ENCODE measurements at regions not wholly inside any gene's neighbourhood (a gene's known extent, or its start where the extent isn't known, plus 50 kb on each side); places are given as distances from the start of the nearest gene placed in this dataset.

DNA sequence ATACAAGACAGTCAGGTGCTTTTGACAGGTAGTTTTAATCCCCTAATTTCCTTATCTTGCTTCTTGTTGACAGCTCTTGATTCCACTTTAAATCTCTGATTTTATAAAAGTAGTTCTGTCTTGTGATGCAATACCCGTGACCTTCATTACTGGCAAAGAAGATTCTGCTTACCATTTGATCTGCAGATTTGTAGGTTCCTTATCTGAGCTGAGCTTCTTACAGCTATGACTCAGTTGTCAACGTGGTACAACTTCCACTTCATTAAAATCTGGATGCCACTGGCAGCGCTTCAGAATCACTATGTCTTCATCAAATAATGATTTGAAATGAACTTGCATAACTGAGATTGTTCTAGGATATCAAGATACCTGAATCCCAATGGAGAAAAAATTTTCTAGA lies 543.6 kb upstream of the B3GALT2 start:
- TF ChIP-seq, protein P1, sequence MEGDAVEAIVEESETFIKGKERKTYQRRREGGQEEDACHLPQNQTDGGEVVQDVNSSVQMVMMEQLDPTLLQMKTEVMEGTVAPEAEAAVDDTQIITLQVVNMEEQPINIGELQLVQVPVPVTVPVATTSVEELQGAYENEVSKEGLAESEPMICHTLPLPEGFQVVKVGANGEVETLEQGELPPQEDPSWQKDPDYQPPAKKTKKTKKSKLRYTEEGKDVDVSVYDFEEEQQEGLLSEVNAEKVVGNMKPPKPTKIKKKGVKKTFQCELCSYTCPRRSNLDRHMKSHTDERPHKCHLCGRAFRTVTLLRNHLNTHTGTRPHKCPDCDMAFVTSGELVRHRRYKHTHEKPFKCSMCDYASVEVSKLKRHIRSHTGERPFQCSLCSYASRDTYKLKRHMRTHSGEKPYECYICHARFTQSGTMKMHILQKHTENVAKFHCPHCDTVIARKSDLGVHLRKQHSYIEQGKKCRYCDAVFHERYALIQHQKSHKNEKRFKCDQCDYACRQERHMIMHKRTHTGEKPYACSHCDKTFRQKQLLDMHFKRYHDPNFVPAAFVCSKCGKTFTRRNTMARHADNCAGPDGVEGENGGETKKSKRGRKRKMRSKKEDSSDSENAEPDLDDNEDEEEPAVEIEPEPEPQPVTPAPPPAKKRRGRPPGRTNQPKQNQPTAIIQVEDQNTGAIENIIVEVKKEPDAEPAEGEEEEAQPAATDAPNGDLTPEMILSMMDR (IDR thresholded peaks at IDR 0.05): no peak
- no peak for TF ChIP-seq POLR2A (IDR thresholded peaks at IDR 0.05)
